ENCODE measurements at regions not wholly inside any gene's neighbourhood (a gene's known extent, or its start where the extent isn't known, plus 50 kb on each side); places are given as distances from the start of the nearest gene placed in this dataset.

GRCh38 chr1:96989302-96989701 lies 267.7 kb downstream of the PTBP2 start (continued):
- TF ChIP-seq, protein P1, sequence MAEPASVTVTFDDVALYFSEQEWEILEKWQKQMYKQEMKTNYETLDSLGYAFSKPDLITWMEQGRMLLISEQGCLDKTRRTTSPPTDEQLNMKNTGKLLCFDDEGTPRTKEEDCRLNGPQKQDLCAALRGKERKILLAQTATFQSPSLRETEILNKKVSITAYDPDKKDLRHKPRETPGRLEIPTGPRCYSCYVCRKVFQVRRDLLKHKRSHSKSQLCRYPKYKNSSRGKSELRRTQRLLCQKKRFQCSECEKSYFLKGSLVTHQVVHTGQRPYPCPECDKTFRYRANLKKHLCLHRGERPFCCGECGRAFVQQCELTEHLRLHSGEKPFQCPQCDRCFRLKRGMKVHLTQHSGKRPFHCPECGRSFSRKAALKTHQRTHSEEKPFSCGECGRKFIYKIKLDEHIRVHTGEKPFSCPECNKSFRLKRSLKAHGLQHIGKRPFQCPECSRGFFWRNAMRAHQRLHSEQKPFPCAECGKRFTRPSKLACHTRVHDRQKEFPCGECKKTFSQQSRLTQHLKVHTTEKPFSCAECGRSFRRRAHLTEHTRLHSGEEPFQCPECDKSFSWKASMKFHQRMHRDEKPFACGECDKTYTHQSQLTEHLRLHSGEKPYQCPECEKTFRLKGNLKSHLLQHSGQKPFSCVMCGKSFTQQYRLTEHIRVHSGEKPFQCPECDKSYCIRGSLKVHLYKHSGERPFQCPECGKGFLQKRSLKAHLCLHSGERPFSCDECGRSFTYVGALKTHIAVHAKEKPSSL (CRISPR knock-in tag; conservative IDR thresholded peaks at IDR 0.05) = no peak
- TF ChIP-seq ERG (CRISPR knock-in tag; IDR thresholded peaks at IDR 0.05) = no peak

GRCh38 chr1:96990136-96990535 lies 268.6 kb downstream of the PTBP2 start:
- ChIA-PET POLR2A (no interaction called here), CTCF (no interaction called here)
- H3K4me3 Mint-ChIP-seq = no peak overlapping the region
- H3K36me3 Mint-ChIP-seq = peaks cover 12% of the 10 kb centered on the region
- no peaks in the 10 kb centered on the region for H3K4me1 Mint-ChIP-seq
- DNase-seq (ENCODE audit: low spot score) (no peak), ATAC-seq (no peak)
- peaks cover 24% of the 10 kb centered on the region for H3K9me3 Mint-ChIP-seq
- TF ChIP-seq ZNF281 (CRISPR knock-in tag; IDR thresholded peaks at IDR 0.05) (no peak), MYBL2 (CRISPR knock-in tag; IDR thresholded peaks at IDR 0.05) (no peak), TEAD1 (CRISPR knock-in tag; IDR thresholded peaks at IDR 0.05) (no peak), FOXP4 (CRISPR knock-in tag; IDR thresholded peaks at IDR 0.05) (no peak), ZMAT4 (CRISPR knock-in tag; IDR thresholded peaks at IDR 0.05) (no peak), JUN (CRISPR knock-in tag; IDR thresholded peaks at IDR 0.05) (no peak), NR2C2 (CRISPR knock-in tag; IDR thresholded peaks at IDR 0.05) (no peak), CBFB (CRISPR knock-in tag; IDR thresholded peaks at IDR 0.05; ENCODE audit: low read depth) (no peak), PREB (CRISPR knock-in tag; IDR thresholded peaks at IDR 0.05; ENCODE audit: borderline replicate concordance) (no peak), RELA (CRISPR knock-in tag; IDR thresholded peaks at IDR 0.05; ENCODE audit: borderline replicate concordance) (no peak)
- TF ChIP-seq, protein P2, sequence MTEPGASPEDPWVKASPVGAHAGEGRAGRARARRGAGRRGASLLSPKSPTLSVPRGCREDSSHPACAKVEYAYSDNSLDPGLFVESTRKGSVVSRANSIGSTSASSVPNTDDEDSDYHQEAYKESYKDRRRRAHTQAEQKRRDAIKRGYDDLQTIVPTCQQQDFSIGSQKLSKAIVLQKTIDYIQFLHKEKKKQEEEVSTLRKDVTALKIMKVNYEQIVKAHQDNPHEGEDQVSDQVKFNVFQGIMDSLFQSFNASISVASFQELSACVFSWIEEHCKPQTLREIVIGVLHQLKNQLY (CRISPR knock-in tag; IDR thresholded peaks at IDR 0.05) = no peak
- TF ChIP-seq, protein P3, sequence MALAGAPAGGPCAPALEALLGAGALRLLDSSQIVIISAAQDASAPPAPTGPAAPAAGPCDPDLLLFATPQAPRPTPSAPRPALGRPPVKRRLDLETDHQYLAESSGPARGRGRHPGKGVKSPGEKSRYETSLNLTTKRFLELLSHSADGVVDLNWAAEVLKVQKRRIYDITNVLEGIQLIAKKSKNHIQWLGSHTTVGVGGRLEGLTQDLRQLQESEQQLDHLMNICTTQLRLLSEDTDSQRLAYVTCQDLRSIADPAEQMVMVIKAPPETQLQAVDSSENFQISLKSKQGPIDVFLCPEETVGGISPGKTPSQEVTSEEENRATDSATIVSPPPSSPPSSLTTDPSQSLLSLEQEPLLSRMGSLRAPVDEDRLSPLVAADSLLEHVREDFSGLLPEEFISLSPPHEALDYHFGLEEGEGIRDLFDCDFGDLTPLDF (CRISPR knock-in tag; IDR thresholded peaks at IDR 0.05) = no peak
- TF ChIP-seq, protein P4, sequence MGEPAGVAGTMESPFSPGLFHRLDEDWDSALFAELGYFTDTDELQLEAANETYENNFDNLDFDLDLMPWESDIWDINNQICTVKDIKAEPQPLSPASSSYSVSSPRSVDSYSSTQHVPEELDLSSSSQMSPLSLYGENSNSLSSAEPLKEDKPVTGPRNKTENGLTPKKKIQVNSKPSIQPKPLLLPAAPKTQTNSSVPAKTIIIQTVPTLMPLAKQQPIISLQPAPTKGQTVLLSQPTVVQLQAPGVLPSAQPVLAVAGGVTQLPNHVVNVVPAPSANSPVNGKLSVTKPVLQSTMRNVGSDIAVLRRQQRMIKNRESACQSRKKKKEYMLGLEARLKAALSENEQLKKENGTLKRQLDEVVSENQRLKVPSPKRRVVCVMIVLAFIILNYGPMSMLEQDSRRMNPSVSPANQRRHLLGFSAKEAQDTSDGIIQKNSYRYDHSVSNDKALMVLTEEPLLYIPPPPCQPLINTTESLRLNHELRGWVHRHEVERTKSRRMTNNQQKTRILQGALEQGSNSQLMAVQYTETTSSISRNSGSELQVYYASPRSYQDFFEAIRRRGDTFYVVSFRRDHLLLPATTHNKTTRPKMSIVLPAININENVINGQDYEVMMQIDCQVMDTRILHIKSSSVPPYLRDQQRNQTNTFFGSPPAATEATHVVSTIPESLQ (CRISPR knock-in tag; IDR thresholded peaks at IDR 0.05) = no peak
- TF ChIP-seq, protein P5, sequence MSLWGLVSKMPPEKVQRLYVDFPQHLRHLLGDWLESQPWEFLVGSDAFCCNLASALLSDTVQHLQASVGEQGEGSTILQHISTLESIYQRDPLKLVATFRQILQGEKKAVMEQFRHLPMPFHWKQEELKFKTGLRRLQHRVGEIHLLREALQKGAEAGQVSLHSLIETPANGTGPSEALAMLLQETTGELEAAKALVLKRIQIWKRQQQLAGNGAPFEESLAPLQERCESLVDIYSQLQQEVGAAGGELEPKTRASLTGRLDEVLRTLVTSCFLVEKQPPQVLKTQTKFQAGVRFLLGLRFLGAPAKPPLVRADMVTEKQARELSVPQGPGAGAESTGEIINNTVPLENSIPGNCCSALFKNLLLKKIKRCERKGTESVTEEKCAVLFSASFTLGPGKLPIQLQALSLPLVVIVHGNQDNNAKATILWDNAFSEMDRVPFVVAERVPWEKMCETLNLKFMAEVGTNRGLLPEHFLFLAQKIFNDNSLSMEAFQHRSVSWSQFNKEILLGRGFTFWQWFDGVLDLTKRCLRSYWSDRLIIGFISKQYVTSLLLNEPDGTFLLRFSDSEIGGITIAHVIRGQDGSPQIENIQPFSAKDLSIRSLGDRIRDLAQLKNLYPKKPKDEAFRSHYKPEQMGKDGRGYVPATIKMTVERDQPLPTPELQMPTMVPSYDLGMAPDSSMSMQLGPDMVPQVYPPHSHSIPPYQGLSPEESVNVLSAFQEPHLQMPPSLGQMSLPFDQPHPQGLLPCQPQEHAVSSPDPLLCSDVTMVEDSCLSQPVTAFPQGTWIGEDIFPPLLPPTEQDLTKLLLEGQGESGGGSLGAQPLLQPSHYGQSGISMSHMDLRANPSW (CRISPR knock-in tag; conservative IDR thresholded peaks at IDR 0.05; ENCODE audit: low read depth) = no peak
- H3K27me3 Mint-ChIP-seq (ENCODE audit: low read depth) = no peaks in the 10 kb centered on the region
- no peak overlapping the region for H3K27ac Mint-ChIP-seq

All from WTC11 (cell line).